22Rv1 (cell line): ENCODE measurements at regions not wholly inside any gene's neighbourhood (a gene's known extent, or its start where the extent isn't known, plus 50 kb on each side); places are given as distances from the start of the nearest gene placed in this dataset.

Experiments
- CTCF ChIP-seq: fragments of 450-650 bp; IDR thresholded peaks from 2 replicates; pipeline ENCODE4 v1.5.1; 2017; ENCODE audit warnings: mild to moderate bottlenecking
- ZFX ChIP-seq: fragments of 450-650 bp; IDR thresholded peaks from 2 replicates; pipeline ENCODE4 v1.6.1; 2017; ENCODE audit warnings: antibody characterized with exemption, borderline replicate concordance

- TF ChIP-seq CTCF: no peak
- no peak for TF ChIP-seq ZFX
Observed at GRCh38 chr7:132072873-132073272, 503.4 kb downstream of the PLXNA4 start.
